D721Med (cell line): ENCODE measurements at regions not wholly inside any gene's neighbourhood (a gene's known extent, or its start where the extent isn't known, plus 50 kb on each side); places are given as distances from the start of the nearest gene placed in this dataset.
"Not testable (repeated sequence)": the region's sequence is repeated elsewhere in the genome, so short reads cannot be mapped to it uniquely, and the experiment has no call there.

Source experiments
- DNase-seq: peaks from one replicate; pipeline ENCODE4 v3.0.0; 2011; ENCODE audit warnings: low spot score; ENCODE audit not compliant: insufficient read length
- FAIRE-seq: peaks from 2 replicates; lab custom pipeline; 2011; peaks lifted over from hg19 to GRCh38; lab: Jason Lieb, UNC
- TF ChIP-seq, protein P1 (sequence below): IDR thresholded peaks from 2 replicates; pipeline ENCODE4 v1.5.1; 2012; ENCODE audit warnings: mild to moderate bottlenecking, control low read depth; ENCODE audit not compliant: insufficient read depth; ENCODE audit errors: missing control alignments

DNA sequence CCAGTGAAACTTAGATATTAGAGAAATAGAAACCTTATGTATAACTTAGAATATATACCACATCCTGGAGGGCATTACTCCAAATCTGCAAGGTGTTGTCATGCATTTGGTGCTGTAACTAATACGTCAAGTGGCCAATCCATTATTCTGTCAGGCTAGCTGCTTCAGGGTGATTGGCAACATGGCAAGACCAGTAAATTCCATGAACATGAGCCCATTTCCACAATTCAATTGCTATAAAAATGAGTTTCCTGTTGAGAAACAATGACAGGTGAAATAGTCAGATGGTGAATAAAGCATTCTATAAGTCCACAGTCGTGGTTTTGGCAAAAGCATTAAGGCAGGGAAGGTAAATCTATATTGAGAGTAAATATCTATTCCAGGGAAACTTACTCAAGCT lies 566.0 kb downstream of the ADGRL2 start:
- TF ChIP-seq, protein P1, sequence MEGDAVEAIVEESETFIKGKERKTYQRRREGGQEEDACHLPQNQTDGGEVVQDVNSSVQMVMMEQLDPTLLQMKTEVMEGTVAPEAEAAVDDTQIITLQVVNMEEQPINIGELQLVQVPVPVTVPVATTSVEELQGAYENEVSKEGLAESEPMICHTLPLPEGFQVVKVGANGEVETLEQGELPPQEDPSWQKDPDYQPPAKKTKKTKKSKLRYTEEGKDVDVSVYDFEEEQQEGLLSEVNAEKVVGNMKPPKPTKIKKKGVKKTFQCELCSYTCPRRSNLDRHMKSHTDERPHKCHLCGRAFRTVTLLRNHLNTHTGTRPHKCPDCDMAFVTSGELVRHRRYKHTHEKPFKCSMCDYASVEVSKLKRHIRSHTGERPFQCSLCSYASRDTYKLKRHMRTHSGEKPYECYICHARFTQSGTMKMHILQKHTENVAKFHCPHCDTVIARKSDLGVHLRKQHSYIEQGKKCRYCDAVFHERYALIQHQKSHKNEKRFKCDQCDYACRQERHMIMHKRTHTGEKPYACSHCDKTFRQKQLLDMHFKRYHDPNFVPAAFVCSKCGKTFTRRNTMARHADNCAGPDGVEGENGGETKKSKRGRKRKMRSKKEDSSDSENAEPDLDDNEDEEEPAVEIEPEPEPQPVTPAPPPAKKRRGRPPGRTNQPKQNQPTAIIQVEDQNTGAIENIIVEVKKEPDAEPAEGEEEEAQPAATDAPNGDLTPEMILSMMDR, result no peak
- DNase-seq (no peak), FAIRE-seq (no peak)

DNA sequence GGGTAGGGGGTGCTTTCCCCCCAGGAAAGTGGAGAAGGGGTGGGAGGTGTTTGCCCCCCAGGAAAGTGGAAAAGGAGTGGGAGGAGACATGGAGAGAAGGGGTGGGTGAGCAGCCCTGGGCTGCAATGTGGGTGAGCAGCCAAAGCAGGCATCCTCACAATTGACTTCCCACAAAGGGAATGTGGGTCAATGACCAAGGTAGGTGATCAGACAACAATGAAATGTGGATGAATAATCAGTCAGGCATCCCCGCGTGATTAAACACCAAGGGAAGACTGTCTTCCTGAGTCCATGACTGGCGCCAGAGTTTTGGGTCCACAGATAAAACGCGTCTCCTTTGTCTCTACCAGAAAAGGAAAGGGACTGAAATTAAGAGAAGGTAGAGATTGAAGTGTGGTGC lies 558.8 kb downstream of the ADGRL2 start:
- not testable (repeated sequence) for FAIRE-seq, DNase-seq

DNA sequence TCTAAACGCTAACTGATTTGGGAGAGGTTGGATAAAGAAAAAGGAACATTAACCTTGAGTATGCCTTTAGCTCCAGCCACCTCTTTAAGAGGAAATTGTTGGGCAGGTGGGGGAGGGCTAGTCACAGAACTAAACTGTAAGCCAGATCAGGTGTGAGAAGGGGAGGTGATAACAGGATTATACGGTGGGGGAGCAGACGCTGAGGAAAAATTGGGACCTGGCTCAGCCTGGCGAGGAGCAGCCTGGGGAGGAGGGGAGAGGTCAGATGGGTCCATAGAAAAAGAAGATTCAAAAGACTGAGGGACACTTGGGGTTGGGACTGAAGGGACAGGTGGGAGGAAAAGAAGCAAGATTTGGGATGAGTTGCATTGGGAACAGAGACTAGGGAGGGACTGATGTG lies 558.0 kb downstream of the ADGRL2 start:
- not testable (repeated sequence) for DNase-seq, FAIRE-seq

DNA sequence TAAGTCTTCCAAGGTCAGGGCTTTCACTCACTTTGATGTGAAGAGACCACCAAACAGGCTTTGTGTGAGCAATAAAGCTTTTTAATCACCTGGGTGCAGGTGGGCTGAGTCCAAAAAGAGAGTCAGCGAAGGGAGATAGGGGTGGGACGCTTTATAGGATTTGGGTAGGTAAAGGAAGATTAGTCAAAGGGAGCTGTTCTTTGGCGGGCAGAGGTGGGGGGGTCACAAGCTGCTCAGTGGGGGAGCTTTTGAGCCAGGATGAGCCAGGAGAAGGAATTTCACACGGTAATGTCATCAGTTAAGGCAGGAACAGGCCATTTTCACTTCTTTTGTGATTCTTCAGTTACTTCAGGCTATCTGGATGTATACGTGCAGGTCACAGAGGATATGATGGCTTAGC lies 553.8 kb downstream of the ADGRL2 start:
- not testable (repeated sequence) for DNase-seq, FAIRE-seq

DNA sequence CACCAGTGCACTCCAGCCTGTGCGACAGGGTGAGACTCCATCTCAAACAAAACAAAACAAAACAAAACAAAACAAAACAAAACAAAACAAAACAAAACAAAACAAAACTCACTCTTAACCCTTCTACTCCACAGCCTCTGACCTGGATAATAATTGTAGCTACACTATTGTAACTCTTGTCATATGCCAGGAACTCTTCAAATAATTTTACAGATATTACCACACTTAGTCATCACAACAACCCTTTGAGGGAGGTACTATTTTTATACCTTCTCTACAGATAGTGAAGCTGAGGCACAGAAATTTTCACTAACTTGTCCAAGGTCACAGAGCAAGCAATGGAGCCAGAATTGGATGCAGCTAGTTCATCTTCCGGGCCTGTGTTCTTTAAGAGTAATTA lies 547.8 kb downstream of the ADGRL2 start:
- DNase-seq, result no peak
- FAIRE-seq, result no peak
- TF ChIP-seq, protein P1, result no peak

DNA sequence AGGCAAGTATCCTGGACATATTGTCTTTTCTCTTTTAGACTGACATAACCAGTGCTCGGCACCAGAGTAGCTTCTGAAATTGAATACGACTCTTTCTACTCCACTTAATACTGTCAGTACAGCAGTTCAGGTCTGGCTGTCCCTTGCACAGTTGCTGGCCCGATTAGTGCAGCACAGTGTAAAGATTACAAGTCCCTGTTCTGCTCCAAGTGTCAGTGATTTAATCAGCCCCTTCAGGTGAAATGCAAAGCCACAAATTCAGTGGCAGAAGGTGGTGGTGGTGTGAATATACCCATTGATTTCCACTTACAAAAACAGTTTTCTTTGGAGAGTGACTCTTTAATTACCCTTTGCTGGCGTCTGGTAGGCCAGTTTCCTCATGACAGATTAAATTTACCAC lies 545.4 kb downstream of the ADGRL2 start:
- TF ChIP-seq, protein P1, result no peak
- no peak for FAIRE-seq
- no peak for DNase-seq

DNA sequence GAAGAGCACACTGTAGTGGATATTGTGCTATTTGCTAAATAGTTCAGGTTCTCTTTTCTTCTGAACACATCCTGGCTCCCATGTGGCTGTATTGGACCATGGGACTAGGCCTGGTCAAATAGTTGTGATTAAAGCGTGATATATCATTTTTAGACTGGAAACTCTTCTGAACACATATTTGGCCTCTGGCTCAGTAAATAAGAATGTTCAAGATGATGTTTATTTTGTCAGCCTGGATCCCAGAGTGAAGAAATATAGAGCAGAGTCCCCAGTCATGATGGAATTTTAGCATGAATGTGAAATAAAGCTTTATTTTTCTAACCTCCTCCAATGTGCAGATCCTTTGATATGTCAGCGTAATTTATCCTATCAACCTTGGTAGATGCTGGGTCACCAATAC lies 542.6 kb downstream of the ADGRL2 start:
- FAIRE-seq (no peak), DNase-seq (no peak)
- TF ChIP-seq, protein P1, result no peak

DNA sequence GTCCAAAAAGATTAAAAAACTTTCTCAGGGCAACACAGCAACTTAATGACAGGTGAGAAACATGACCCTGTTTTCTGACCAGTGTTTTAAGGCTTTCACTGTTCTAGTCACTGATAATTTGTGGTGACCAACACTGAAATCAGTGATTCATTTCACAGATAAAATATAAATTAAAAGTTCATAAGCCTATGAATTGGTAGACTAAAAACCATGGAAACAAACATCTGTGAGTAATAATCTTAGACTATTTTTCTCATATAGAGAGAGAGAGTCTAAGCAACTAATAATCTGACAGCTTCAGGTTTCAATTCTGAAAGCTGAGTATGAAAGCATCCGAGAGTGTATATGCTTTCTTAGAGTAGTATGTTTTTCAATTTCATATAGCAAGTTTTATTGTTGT lies 536.9 kb downstream of the ADGRL2 start:
- FAIRE-seq, result no peak
- no peak for DNase-seq
- TF ChIP-seq, protein P1, result no peak

DNA sequence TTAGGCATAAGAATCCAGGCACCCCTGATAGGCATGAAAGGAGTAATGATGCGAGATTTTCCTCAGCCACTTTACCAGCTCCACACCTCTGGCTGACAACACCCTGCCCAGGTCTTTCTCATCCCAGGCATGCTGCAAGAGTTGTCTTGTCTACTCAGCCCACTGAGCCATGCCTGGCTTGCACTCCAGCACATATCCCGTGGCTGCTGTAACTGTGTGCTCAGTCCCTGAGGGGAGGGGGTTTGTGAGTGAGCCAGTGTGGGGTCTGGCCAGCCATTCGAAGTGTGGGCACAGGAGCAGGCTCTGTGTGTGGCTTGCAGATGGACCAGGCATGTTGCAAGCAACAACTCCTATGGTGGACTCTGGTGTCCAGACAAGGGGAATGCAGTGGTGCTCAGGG lies 529.6 kb downstream of the ADGRL2 start:
- TF ChIP-seq, protein P1, result no peak
- no peak for DNase-seq
- FAIRE-seq, result no peak
